ENCODE measurements at regions not wholly inside any gene's neighbourhood (a gene's known extent, or its start where the extent isn't known, plus 50 kb on each side); places are given as distances from the start of the nearest gene placed in this dataset.

DNA sequence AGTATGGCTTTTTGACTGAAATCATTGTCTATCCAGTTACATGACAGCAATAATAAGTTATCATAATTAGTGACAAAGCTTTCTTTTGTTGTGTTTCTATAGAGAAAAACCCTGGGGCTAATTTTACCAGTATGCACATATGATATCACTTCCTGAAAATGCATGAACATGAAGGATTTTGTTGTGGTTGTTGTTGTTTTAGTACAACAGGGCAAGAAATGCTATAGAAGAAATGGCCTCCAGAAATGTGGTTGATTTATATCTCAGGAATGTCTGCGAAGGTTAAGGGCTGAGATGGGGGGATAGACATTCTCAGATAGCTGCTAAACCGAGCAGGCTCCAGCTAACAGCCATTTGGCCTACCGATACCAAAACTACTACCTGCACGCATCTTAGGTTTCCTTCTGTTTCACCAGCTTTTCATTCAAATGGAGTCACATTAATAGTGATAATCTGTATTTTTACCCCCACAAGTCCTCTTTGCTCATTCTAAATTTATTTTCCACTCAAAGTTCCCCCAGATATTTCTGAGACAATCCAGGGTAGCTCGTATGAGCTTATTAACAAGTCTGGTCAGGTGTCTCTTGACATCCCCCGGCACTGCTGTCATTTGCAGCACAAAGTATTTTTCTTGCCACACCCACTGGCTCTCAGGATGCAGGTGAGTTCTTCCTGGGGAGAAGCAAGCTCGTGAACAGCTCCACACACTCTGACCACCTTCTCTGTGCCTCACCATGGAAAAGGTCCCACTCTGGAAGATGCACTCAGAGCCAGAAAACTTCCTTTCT, 232.4 kb upstream of the GAS1 start:
- H3K36me3 ChIP-seq (replicated peaks; ENCODE audit: low read depth, low read length) = no peaks in the 10 kb centered on the region
- H3K4me2 ChIP-seq (ENCODE audit: low read length) = no peak overlapping the region
- no peak overlapping the region for H3K9ac ChIP-seq (ENCODE audit: low read length)
- H3K9me3 ChIP-seq (ENCODE audit: insufficient read depth, low read length) = peaks cover 4% of the 10 kb centered on the region; the same call in 1 of the 2 replicates
- H2AFZ ChIP-seq (ENCODE audit: low read depth, low read length) = no peak overlapping the region
- no peaks in the 10 kb centered on the region for H3K27me3 ChIP-seq (ENCODE audit: low read depth, low read length)
- H3K79me2 ChIP-seq (ENCODE audit: low read length) = no peaks in the 10 kb centered on the region
- no peaks in the 10 kb centered on the region for H4K20me1 ChIP-seq (ENCODE audit: insufficient read depth, low read length)
- no peaks in the 10 kb centered on the region for H3K4me1 ChIP-seq (ENCODE audit: low read length)
- TF ChIP-seq, protein P1, sequence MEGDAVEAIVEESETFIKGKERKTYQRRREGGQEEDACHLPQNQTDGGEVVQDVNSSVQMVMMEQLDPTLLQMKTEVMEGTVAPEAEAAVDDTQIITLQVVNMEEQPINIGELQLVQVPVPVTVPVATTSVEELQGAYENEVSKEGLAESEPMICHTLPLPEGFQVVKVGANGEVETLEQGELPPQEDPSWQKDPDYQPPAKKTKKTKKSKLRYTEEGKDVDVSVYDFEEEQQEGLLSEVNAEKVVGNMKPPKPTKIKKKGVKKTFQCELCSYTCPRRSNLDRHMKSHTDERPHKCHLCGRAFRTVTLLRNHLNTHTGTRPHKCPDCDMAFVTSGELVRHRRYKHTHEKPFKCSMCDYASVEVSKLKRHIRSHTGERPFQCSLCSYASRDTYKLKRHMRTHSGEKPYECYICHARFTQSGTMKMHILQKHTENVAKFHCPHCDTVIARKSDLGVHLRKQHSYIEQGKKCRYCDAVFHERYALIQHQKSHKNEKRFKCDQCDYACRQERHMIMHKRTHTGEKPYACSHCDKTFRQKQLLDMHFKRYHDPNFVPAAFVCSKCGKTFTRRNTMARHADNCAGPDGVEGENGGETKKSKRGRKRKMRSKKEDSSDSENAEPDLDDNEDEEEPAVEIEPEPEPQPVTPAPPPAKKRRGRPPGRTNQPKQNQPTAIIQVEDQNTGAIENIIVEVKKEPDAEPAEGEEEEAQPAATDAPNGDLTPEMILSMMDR (IDR thresholded peaks at IDR 0.05; ENCODE audit: low read depth, low read length) = no peak
- no peak for TF ChIP-seq EZH2phosphoT487 (IDR thresholded peaks at IDR 0.05; ENCODE audit: low read depth)
- H3K4me3 ChIP-seq (ENCODE audit: low read length) = no peak overlapping the region
- H3K27ac ChIP-seq (ENCODE audit: low read length) = no peak overlapping the region

- Histone ChIP-seq H3K36me3 (replicated peaks; ENCODE audit: low read depth, low read length) (no peaks in the 10 kb centered on the region), H3K9me3 (ENCODE audit: insufficient read depth, low read length) (peaks cover 4% of the 10 kb centered on the region; the same call in 1 of the 2 replicates), H3K79me2 (ENCODE audit: low read length) (no peaks in the 10 kb centered on the region), H3K4me2 (ENCODE audit: low read length) (no peak overlapping the region), H4K20me1 (ENCODE audit: insufficient read depth, low read length) (no peaks in the 10 kb centered on the region), H2AFZ (ENCODE audit: low read depth, low read length) (no peak overlapping the region), H3K4me3 (ENCODE audit: low read length) (no peak overlapping the region), H3K4me1 (ENCODE audit: low read length) (no peaks in the 10 kb centered on the region), H3K27ac (ENCODE audit: low read length) (no peak overlapping the region), H3K9ac (ENCODE audit: low read length) (no peak overlapping the region), H3K27me3 (ENCODE audit: low read depth, low read length) (no peaks in the 10 kb centered on the region)
- TF ChIP-seq EZH2phosphoT487 (IDR thresholded peaks at IDR 0.05; ENCODE audit: low read depth) = no peak
- TF ChIP-seq, protein P1 (IDR thresholded peaks at IDR 0.05; ENCODE audit: low read depth, low read length) = no peak
These were observed 233.1 kb upstream of the GAS1 start for GRCh38 chr9:87180361-87180760.

DNA sequence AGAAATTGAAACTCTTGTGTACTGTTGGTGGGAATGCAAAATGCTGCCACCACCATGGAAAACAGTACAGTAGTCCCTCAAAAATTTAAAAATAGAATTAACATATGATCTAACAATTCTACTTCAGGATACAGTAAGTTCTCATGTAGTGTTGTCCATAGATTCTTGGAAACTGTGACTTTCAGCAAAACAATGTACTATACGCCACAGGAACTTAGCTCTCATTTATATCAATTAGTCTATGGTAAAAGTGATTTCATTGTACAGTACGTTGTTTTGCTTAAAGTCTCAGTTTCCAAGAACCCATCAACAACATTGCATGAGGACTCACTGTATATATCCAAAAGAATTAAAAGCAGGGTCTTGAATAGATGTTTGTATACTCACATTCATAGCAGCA, 233.5 kb upstream of the GAS1 start:
- no peak overlapping the region for H2AFZ ChIP-seq (ENCODE audit: low read depth, low read length)
- H3K79me2 ChIP-seq (ENCODE audit: low read length) = no peaks in the 10 kb centered on the region
- H3K9me3 ChIP-seq (ENCODE audit: insufficient read depth, low read length) = peaks cover 4% of the 10 kb centered on the region; the same call in 1 of the 2 replicates
- no peak overlapping the region for H3K9ac ChIP-seq (ENCODE audit: low read length)
- H3K36me3 ChIP-seq (replicated peaks; ENCODE audit: low read depth, low read length) = no peaks in the 10 kb centered on the region
- H3K4me3 ChIP-seq (ENCODE audit: low read length) = no peak overlapping the region
- H4K20me1 ChIP-seq (ENCODE audit: insufficient read depth, low read length) = no peaks in the 10 kb centered on the region
- no peak overlapping the region for H3K4me2 ChIP-seq (ENCODE audit: low read length)
- no peak overlapping the region for H3K27ac ChIP-seq (ENCODE audit: low read length)
- no peak for TF ChIP-seq EZH2phosphoT487 (IDR thresholded peaks at IDR 0.05; ENCODE audit: low read depth)
- TF ChIP-seq, protein P1 (IDR thresholded peaks at IDR 0.05; ENCODE audit: low read depth, low read length) = no peak
- H3K27me3 ChIP-seq (ENCODE audit: low read depth, low read length) = no peaks in the 10 kb centered on the region
- no peaks in the 10 kb centered on the region for H3K4me1 ChIP-seq (ENCODE audit: low read length)

DNA sequence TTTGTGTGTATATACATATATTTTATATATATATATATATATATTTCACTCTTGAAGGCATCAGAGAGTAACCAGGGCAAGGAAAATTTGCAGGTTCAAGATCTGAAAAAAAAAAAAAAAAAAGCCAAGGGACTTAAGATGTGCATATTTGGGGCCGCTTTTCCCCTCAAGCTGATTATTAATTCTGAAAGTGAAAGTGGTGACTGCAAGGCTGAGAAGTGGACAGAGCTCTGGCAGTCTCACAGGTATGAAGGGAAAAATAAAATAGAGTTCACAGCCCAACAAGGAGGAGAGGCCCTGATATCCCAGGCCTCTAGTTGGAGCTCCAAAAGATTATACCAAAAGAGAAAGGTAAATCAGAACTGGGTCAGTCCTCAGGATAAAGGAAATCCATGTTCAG, 234.4 kb upstream of the GAS1 start:
- TF ChIP-seq, protein P1 (IDR thresholded peaks at IDR 0.05; ENCODE audit: low read depth, low read length) = no peak
- TF ChIP-seq EZH2phosphoT487 (IDR thresholded peaks at IDR 0.05; ENCODE audit: low read depth) = no peak
- no peak overlapping the region for H3K9ac ChIP-seq (ENCODE audit: low read length)
- peaks cover 4% of the 10 kb centered on the region; the same call in 1 of the 2 replicates for H3K9me3 ChIP-seq (ENCODE audit: insufficient read depth, low read length)
- no peaks in the 10 kb centered on the region for H3K36me3 ChIP-seq (replicated peaks; ENCODE audit: low read depth, low read length)
- H3K4me3 ChIP-seq (ENCODE audit: low read length) = no peak overlapping the region
- H4K20me1 ChIP-seq (ENCODE audit: insufficient read depth, low read length) = no peaks in the 10 kb centered on the region
- no peak overlapping the region for H3K27ac ChIP-seq (ENCODE audit: low read length)
- no peaks in the 10 kb centered on the region for H3K4me1 ChIP-seq (ENCODE audit: low read length)
- H3K27me3 ChIP-seq (ENCODE audit: low read depth, low read length) = no peaks in the 10 kb centered on the region
- no peak overlapping the region for H3K4me2 ChIP-seq (ENCODE audit: low read length)
- no peaks in the 10 kb centered on the region for H3K79me2 ChIP-seq (ENCODE audit: low read length)
- no peak overlapping the region for H2AFZ ChIP-seq (ENCODE audit: low read depth, low read length)
